ENCODE measurements at regions not wholly inside any gene's neighbourhood (a gene's known extent, or its start where the extent isn't known, plus 50 kb on each side); places are given as distances from the start of the nearest gene placed in this dataset.
"Not testable (repeated sequence)": the region's sequence is repeated elsewhere in the genome, so short reads cannot be mapped to it uniquely, and the experiment has no call there.

DNA sequence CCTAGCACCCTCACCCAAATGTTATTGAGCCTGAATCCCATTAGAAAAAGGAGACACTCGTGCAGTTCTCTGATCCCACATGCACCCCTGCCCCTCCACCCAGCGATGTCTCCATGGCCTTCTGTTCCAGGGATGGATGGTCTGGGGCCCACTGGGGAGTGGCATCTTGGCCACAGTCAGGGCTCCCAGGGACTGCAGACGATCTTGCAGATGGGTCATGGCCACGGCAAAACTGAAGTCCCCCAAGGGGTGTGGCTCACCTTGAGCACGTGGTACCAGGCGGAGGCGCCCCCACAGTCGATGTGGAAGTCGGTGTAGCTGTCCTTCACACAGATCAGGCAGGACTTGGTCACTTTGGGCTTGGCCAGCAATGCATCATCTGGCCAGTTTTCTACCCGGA, 130.7 kb downstream of the TUBA3C start:
- no peaks in the 10 kb centered on the region for H3K36me3 ChIP-seq (ENCODE audit: control insufficient read depth in 2 of 2, insufficient read depth in 1 of 2, low read length in 2 of 2)
- H3K27ac ChIP-seq (ENCODE audit: extremely low read depth, low read depth, low read length) = no peak overlapping the region
- TF ChIP-seq ZNF18 (tag by site-specific recombination; IDR thresholded peaks at IDR 0.05) (no peak), ZNF37A (tag by site-specific recombination; IDR thresholded peaks at IDR 0.05) (no peak), BCL11B (tag by site-specific recombination; IDR thresholded peaks at IDR 0.05; ENCODE audit: low read depth) (no peak), ZNF426 (tag by site-specific recombination; IDR thresholded peaks at IDR 0.05) (no peak), ZFP41 (tag by site-specific recombination; IDR thresholded peaks at IDR 0.05; ENCODE audit: borderline replicate concordance) (no peak), ZNF830 (tag by site-specific recombination; IDR thresholded peaks at IDR 0.05; ENCODE audit: low read depth) (no peak), ZBTB26 (tag by site-specific recombination; optimal IDR thresholded peaks at IDR 0.05) (no peak), ZNF624 (tag by site-specific recombination; IDR thresholded peaks at IDR 0.05) (no peak), ZNF350 (tag by site-specific recombination; IDR thresholded peaks at IDR 0.05) (no peak), ZNF544 (tag by site-specific recombination; IDR thresholded peaks at IDR 0.05) (no peak), ZNF707 (tag by site-specific recombination; IDR thresholded peaks at IDR 0.05) (no peak), ZBTB8A (tag by site-specific recombination; IDR thresholded peaks at IDR 0.05) (no peak), ZNF133 (tag by site-specific recombination; IDR thresholded peaks at IDR 0.05) (no peak)
- TF ChIP-seq, protein P1, sequence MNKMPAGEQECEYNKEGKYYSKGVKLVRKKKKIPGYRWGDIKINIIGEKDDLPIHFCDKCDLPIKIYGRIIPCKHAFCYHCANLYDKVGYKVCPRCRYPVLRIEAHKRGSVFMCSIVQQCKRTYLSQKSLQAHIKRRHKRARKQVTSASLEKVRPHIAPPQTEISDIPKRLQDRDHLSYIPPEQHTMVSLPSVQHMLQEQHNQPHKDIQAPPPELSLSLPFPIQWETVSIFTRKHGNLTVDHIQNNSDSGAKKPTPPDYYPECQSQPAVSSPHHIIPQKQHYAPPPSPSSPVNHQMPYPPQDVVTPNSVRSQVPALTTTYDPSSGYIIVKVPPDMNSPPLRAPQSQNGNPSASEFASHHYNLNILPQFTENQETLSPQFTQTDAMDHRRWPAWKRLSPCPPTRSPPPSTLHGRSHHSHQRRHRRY (tag by site-specific recombination; IDR thresholded peaks at IDR 0.05) = no peak
- TF ChIP-seq, protein P2, sequence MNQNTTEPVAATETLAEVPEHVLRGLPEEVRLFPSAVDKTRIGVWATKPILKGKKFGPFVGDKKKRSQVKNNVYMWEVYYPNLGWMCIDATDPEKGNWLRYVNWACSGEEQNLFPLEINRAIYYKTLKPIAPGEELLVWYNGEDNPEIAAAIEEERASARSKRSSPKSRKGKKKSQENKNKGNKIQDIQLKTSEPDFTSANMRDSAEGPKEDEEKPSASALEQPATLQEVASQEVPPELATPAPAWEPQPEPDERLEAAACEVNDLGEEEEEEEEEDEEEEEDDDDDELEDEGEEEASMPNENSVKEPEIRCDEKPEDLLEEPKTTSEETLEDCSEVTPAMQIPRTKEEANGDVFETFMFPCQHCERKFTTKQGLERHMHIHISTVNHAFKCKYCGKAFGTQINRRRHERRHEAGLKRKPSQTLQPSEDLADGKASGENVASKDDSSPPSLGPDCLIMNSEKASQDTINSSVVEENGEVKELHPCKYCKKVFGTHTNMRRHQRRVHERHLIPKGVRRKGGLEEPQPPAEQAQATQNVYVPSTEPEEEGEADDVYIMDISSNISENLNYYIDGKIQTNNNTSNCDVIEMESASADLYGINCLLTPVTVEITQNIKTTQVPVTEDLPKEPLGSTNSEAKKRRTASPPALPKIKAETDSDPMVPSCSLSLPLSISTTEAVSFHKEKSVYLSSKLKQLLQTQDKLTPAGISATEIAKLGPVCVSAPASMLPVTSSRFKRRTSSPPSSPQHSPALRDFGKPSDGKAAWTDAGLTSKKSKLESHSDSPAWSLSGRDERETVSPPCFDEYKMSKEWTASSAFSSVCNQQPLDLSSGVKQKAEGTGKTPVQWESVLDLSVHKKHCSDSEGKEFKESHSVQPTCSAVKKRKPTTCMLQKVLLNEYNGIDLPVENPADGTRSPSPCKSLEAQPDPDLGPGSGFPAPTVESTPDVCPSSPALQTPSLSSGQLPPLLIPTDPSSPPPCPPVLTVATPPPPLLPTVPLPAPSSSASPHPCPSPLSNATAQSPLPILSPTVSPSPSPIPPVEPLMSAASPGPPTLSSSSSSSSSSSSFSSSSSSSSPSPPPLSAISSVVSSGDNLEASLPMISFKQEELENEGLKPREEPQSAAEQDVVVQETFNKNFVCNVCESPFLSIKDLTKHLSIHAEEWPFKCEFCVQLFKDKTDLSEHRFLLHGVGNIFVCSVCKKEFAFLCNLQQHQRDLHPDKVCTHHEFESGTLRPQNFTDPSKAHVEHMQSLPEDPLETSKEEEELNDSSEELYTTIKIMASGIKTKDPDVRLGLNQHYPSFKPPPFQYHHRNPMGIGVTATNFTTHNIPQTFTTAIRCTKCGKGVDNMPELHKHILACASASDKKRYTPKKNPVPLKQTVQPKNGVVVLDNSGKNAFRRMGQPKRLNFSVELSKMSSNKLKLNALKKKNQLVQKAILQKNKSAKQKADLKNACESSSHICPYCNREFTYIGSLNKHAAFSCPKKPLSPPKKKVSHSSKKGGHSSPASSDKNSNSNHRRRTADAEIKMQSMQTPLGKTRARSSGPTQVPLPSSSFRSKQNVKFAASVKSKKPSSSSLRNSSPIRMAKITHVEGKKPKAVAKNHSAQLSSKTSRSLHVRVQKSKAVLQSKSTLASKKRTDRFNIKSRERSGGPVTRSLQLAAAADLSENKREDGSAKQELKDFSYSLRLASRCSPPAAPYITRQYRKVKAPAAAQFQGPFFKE (tag by site-specific recombination; IDR thresholded peaks at IDR 0.05; ENCODE audit: borderline replicate concordance) = no peak
- TF ChIP-seq, protein P3, sequence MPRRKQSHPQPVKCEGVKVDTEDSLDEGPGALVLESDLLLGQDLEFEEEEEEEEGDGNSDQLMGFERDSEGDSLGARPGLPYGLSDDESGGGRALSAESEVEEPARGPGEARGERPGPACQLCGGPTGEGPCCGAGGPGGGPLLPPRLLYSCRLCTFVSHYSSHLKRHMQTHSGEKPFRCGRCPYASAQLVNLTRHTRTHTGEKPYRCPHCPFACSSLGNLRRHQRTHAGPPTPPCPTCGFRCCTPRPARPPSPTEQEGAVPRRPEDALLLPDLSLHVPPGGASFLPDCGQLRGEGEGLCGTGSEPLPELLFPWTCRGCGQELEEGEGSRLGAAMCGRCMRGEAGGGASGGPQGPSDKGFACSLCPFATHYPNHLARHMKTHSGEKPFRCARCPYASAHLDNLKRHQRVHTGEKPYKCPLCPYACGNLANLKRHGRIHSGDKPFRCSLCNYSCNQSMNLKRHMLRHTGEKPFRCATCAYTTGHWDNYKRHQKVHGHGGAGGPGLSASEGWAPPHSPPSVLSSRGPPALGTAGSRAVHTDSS (tag by site-specific recombination; IDR thresholded peaks at IDR 0.05) = no peak
- no peaks in the 10 kb centered on the region for H3K9me3 ChIP-seq (ENCODE audit: control insufficient read depth, insufficient read depth, low read depth, low read length)
- POLR2A ChIA-PET = no interaction called here
- no peak overlapping the region for H3K4me3 ChIP-seq (ENCODE audit: low read depth, low read length)
- CTCF ChIA-PET = no interaction called here
- H3K4me1 ChIP-seq (ENCODE audit: control insufficient read depth, insufficient read depth, low read length) = no peaks in the 10 kb centered on the region

DNA sequence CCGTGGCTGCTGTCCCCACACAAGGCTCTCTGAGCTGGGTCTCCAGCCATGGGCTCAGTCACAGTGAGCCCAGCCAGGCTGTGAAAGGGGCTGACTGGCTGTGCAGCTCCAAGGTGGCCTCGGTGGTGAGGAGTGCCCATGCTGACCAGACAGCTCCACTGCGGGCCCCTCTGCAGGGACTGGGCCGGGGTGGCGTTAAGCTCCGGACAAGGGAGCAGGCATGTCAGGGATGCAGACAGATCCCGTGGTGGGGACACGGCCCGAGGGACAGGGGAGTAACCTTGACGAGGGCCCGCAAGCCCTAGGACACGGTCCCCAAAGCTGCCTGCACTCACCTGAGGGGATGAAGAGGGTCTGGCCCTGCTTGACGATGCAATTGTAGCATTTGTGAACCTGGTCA, 132.0 kb downstream of the TUBA3C start:
- CTCF ChIA-PET; H3K4me3 ChIP-seq (ENCODE audit: low read depth, low read length); H3K9me3 ChIP-seq (ENCODE audit: control insufficient read depth, insufficient read depth, low read depth, low read length); H3K27ac ChIP-seq (ENCODE audit: extremely low read depth, low read depth, low read length); POLR2A ChIA-PET; H3K4me1 ChIP-seq (ENCODE audit: control insufficient read depth, insufficient read depth, low read length); H3K36me3 ChIP-seq (ENCODE audit: control insufficient read depth in 2 of 2, insufficient read depth in 1 of 2, low read length in 2 of 2): not testable (repeated sequence)

Measured in HEK293 (cell line).